ENCODE measurements at regions not wholly inside any gene's neighbourhood (a gene's known extent, or its start where the extent isn't known, plus 50 kb on each side); places are given as distances from the start of the nearest gene placed in this dataset.

DNA sequence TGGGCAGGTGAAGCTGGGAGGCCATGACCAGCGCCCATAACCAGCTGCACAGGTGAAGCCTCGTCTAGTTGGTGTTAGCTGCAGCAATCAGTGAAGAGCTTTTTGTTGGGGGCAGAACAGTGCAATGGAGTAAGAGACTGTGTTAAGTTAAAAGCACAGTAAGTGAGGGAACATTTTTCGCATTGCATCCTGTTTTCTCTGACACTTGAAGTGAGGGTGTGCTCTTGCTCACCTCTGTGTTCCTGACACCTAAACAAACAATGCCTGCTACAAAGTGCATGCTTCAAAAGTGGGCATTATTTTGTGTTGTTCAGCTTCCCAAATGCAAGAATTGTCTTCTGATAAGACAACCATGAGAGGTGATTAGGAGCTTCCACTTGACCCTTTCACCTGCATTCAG, 324.0 kb upstream of the ACVR2A start:
- no peak overlapping the region for H3K4me3 ChIP-seq (replicated peaks; ENCODE audit: low read depth, low read length)
- DNase-seq (ENCODE audit: extremely low read depth, low read depth): no peak
- TF ChIP-seq, protein P1, sequence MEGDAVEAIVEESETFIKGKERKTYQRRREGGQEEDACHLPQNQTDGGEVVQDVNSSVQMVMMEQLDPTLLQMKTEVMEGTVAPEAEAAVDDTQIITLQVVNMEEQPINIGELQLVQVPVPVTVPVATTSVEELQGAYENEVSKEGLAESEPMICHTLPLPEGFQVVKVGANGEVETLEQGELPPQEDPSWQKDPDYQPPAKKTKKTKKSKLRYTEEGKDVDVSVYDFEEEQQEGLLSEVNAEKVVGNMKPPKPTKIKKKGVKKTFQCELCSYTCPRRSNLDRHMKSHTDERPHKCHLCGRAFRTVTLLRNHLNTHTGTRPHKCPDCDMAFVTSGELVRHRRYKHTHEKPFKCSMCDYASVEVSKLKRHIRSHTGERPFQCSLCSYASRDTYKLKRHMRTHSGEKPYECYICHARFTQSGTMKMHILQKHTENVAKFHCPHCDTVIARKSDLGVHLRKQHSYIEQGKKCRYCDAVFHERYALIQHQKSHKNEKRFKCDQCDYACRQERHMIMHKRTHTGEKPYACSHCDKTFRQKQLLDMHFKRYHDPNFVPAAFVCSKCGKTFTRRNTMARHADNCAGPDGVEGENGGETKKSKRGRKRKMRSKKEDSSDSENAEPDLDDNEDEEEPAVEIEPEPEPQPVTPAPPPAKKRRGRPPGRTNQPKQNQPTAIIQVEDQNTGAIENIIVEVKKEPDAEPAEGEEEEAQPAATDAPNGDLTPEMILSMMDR (IDR thresholded peaks at IDR 0.05; ENCODE audit: low read depth, low read length, missing control alignments): no peak

DNA sequence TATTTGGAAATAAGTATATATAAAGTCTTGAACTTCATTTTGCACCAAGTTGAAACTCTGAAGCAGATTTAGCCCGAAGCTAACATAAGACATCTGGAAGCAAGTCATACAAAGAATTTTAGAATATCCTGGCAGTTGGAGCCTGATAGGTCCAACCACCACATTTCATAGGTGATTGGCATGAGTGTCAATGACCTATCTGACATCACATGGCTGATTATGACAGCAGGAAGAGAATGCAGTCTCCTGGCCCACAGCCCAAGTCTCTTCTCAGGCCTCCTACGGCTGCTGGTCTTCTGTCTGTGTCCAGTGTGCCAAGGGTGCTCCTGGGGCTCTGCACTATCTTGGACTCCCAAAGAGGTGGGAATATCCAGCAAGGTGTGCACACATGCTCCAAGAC, 325.7 kb upstream of the ACVR2A start:
- no peak for DNase-seq (ENCODE audit: extremely low read depth, low read depth)
- TF ChIP-seq, protein P1 (IDR thresholded peaks at IDR 0.05; ENCODE audit: low read depth, low read length, missing control alignments): no peak
- H3K4me3 ChIP-seq (replicated peaks; ENCODE audit: low read depth, low read length): no peak overlapping the region

DNA sequence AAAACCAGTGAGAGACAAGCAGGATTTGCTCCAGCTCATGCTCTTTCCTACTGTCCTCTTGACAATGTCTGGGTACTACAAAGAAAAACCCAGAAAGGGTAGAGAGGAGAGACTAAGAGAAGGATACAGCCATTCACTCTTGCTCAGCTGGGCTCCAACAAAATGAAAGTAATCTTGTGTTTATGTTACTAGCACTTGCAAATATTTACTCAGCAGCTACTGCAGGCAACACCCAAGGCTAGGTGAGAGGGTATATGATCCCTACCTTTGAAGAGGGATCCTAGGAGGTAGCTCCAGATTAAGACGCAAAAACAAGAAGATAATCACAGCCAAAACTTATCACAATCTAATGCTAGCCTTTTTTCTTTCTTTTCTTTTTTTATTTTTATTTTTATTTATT, 329.6 kb upstream of the ACVR2A start:
- DNase-seq (ENCODE audit: extremely low read depth, low read depth): no peak
- TF ChIP-seq, protein P1 (IDR thresholded peaks at IDR 0.05; ENCODE audit: low read depth, low read length, missing control alignments): no peak
- no peak overlapping the region for H3K4me3 ChIP-seq (replicated peaks; ENCODE audit: low read depth, low read length)

DNA sequence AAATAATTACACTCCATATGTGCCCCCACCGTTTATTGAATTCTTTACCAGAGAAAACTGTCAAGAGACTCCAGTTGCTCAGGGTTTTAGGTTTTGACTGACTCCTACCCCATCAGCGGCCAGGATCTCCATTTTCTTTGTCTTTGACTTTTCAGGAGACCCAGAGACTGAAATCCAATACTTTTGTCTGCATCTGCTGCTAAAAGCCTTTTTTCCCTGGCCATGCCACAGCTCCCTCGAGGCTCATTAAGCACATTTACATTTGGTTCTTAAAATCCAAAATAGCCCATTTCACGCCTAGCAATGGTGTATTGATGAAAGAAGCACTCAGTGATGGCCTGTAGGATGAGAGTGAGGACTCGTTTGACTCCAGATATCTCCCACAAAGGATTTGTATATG, 332.6 kb upstream of the ACVR2A start:
- no peak for DNase-seq (ENCODE audit: extremely low read depth, low read depth)
- TF ChIP-seq, protein P1 (IDR thresholded peaks at IDR 0.05; ENCODE audit: low read depth, low read length, missing control alignments): no peak
- no peak overlapping the region for H3K4me3 ChIP-seq (replicated peaks; ENCODE audit: low read depth, low read length)

DNA sequence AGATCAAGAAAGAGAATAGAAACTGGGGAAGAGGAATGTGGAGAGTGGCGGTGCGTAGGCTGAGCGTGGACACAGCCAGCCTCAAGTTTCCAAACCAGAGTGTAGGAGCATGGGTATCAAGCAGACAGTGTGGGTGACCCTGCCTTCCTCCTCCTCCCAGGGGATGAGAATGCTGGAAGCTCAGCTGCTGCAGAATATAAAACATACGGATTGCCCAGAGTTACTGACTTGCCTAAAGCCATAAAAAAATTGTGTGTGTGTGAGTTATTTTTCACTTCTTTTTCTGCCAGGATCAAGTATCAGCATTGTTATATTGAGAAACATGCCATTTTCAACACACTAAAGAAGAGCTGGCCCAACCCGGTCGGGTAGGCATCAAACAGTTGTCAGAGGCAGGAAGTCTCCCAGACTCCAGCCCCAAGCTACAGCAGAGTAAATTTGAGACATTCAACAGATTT, 333.3 kb upstream of the ACVR2A start:
- no peak for DNase-seq (ENCODE audit: extremely low read depth, low read depth)
- no peak overlapping the region for H3K4me3 ChIP-seq (replicated peaks; ENCODE audit: low read depth, low read length)
- TF ChIP-seq, protein P1 (IDR thresholded peaks at IDR 0.05; ENCODE audit: low read depth, low read length, missing control alignments): no peak

DNA sequence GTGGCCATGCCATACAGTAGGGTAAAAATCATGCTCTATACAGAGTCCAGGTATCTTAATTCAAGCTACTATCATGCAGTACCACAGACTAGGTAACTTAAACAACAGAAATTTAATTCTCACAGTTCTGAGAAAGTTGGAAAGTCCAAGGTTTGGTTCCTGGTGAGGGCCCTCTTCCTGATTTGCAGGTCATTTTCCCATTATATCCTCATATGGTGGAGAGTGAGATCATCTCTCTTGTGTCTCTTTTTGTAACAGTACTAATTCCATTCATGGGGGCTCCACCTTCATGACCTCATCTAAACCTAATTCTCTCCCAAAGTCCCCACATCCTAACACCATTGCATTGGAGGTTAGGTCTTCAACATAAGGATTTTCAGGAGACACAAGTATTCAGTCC, 335.0 kb upstream of the ACVR2A start:
- H3K4me3 ChIP-seq (replicated peaks; ENCODE audit: low read depth, low read length): no peak overlapping the region
- DNase-seq (ENCODE audit: extremely low read depth, low read depth): no peak
- TF ChIP-seq, protein P1 (IDR thresholded peaks at IDR 0.05; ENCODE audit: low read depth, low read length, missing control alignments): no peak

DNA sequence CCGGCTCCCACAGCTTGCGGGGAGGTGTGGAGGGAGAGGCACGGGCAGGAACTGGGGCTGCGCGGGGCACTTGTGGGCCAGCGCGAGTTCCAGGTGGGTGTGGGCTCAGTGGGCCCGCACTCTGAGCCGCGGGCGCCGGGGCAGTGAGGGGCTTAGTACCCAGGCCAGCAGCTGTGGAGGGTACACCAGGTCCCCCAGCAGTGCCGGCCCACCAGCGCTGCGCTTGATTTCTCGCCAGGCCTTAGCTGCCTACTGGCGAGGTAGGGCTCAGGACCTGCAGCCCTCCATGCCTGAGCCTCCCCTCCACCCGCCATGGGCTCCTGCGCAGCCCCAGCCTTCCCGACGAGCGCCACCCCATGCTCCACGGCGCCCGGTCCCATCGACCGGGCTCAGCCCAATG, 337.9 kb upstream of the ACVR2A start:
- H3K4me3 ChIP-seq (replicated peaks; ENCODE audit: low read depth, low read length): no peak overlapping the region
- TF ChIP-seq, protein P1 (IDR thresholded peaks at IDR 0.05; ENCODE audit: low read depth, low read length, missing control alignments): no peak
- DNase-seq (ENCODE audit: extremely low read depth, low read depth): no peak

Data from HFF-Myc (cell line).